ENCODE measurements at regions not wholly inside any gene's neighbourhood (a gene's known extent, or its start where the extent isn't known, plus 50 kb on each side); places are given as distances from the start of the nearest gene placed in this dataset.
"Not testable (repeated sequence)": the region's sequence is repeated elsewhere in the genome, so short reads cannot be mapped to it uniquely, and the experiment has no call there.

DNA sequence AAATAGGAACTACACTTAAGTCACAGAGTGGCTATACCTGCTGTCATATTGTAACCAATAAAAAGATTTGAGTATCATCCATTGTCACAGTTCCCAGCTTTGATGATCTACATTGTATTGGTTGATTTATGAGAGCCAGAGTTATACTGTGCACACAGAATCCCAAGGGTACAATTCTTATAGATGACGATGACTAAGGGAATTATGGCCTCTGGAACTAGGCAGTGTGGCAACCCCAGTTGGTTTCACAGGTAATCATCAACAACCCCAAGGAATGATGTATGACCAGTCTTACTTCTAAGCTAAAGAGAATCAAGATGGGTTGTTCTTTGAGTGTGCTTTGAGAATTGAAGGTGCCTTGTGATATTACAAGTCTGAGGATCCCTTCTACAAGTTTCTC is 217.3 kb downstream of the ETAA1 start:
- DNase-seq (ENCODE audit: extremely low read depth in 1 of 2, low read depth in 1 of 2) = no peak

DNA sequence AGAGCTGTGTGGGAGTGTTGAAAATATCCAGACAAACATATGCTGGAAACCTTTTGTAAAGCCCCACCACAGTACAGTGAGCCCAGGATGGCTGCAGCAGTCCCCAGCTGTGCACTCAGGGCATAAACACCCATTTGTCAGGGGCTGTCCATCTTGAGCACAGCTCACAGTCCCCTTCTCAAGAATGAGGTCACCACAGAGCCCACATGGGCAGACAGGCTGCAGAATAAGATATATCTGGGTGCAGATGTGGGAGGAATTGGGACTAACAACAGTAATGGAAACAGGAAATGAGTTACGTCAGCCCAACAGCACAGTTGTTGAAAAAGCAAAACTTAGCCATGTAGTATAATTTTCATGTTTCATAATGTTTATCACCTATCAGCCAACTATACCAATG is 219.6 kb downstream of the ETAA1 start:
- DNase-seq (ENCODE audit: extremely low read depth in 1 of 2, low read depth in 1 of 2) = no peak

DNA sequence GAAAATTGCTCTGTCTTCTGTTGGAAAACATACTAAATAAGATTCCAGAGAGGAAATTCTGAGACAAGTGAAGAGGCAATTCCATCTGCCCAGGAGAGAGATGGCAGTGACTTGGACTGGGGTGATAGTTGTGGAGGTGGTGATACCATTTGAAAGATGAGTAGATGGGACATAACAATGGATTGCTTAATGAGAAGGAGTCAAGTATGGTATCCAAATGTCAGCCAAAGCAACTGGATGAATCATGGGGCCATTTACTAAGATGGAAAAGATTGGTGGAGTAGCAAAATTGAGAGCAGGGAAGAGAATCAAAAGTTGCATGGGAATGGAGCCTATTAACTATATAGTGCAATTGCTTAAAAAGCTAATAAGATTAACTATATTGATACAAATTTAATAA is 222.1 kb downstream of the ETAA1 start:
- no peak for DNase-seq (ENCODE audit: extremely low read depth in 1 of 2, low read depth in 1 of 2)

- not testable (repeated sequence) for DNase-seq (ENCODE audit: extremely low read depth in 1 of 2, low read depth in 1 of 2)
These were observed 226.6 kb downstream of the ETAA1 start for GRCh38 chr2:67623741-67624140.

DNA sequence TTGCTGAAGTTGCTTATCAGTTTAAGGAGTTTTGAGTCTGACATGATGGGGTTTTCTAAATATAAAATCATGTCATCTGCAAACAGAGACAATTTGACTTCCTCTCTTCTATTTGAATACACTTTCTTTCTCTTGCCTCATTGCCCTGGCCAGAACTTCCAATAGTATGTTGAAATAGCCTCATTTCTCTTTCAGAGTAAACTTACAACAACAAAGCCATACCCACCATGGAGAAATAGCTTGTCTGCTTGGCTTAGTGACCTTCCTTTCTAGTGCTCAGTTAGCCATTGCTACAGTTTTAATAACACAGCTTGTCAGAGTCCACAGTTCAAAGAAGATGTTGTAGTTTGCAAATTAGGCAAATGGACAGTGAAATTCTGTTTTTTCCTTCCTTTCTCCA is 228.0 kb downstream of the ETAA1 start:
- DNase-seq (ENCODE audit: extremely low read depth in 1 of 2, low read depth in 1 of 2) = no peak

GRCh38 chr2:67625690-67626475 is 228.8 kb downstream of the ETAA1 start:
- DNase-seq (ENCODE audit: extremely low read depth in 1 of 2, low read depth in 1 of 2) = no peak

- no peak for DNase-seq (ENCODE audit: extremely low read depth in 1 of 2, low read depth in 1 of 2)
These were observed 229.5 kb downstream of the ETAA1 start for GRCh38 chr2:67626656-67627055.

- DNase-seq (ENCODE audit: extremely low read depth in 1 of 2, low read depth in 1 of 2) = no peak
These were observed 230.5 kb downstream of the ETAA1 start for GRCh38 chr2:67627456-67628207.

GRCh38 chr2:67628892-67629291 is 231.8 kb downstream of the ETAA1 start:
- no peak for DNase-seq (ENCODE audit: extremely low read depth in 1 of 2, low read depth in 1 of 2)

GRCh38 chr2:67631483-67631882 is 234.3 kb downstream of the ETAA1 start:
- no peak for DNase-seq (ENCODE audit: extremely low read depth in 1 of 2, low read depth in 1 of 2)

- DNase-seq (ENCODE audit: extremely low read depth in 1 of 2, low read depth in 1 of 2) = no peak
These were observed 236.2 kb downstream of the ETAA1 start for GRCh38 chr2:67633212-67633856.

DNA sequence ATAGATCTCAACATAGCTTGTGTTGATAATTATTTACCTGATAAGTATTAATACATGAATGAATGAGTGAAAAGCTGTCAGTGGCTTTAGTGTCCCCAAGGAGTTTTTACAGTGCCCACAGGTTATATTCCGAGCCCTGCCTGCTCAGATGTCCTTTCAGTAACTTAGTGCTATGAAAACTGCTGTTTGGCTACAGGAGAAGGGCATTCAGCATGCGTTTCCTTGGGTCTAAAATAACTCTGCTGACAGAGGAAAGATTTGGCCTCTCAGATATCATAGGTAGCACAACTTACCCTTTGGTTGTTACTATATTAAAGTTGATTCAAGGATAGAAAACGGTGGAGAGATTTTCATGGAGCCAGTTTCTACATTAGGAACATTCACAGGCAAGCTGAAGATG is 241.0 kb downstream of the ETAA1 start:
- no peak for DNase-seq (ENCODE audit: extremely low read depth in 1 of 2, low read depth in 1 of 2)

- no peak for DNase-seq (ENCODE audit: extremely low read depth in 1 of 2, low read depth in 1 of 2)
These were observed 244.3 kb downstream of the ETAA1 start for GRCh38 chr2:67641312-67642045.

GRCh38 chr2:67642046-67642382 is 244.9 kb downstream of the ETAA1 start:
- no peak for DNase-seq (ENCODE audit: extremely low read depth in 1 of 2, low read depth in 1 of 2)

DNA sequence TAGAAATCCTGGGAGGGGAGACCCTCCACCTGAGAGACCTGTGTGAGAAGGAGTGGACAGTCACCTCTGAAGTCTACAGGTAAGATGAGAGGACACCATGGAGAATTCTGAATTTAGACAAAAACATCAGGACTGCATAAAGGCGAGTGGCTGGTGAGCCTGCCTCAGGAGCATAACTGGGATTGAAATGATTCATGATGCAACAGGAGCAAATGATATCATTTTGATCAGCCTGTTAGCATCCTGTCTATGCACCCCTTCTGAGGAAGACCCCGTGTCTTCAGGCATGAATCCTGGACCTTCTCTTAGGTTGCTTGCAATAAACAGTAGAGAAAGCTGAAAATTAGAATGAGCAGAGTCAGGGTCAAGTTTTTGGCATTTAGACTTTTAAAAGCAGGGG is 245.8 kb downstream of the ETAA1 start:
- DNase-seq (ENCODE audit: extremely low read depth in 1 of 2, low read depth in 1 of 2) = no peak

GRCh38 chr2:67645280-67646138 is 248.4 kb downstream of the ETAA1 start:
- no peak for DNase-seq (ENCODE audit: extremely low read depth in 1 of 2, low read depth in 1 of 2)

- DNase-seq (ENCODE audit: extremely low read depth in 1 of 2, low read depth in 1 of 2) = no peak
These were observed 249.7 kb downstream of the ETAA1 start for GRCh38 chr2:67646714-67647333.

GRCh38 chr2:67649331-67650261 is 252.5 kb downstream of the ETAA1 start:
- no peak for DNase-seq (ENCODE audit: extremely low read depth in 1 of 2, low read depth in 1 of 2)
